ENCODE measurements at regions not wholly inside any gene's neighbourhood (a gene's known extent, or its start where the extent isn't known, plus 50 kb on each side); places are given as distances from the start of the nearest gene placed in this dataset.
A peak's percentile ranks its signal among the peaks of the same experiment; 100 is the strongest.

- Histone ChIP-seq H3K36me3 (replicated peaks in 1 of 2) (no peaks in the 10 kb centered on the region), H3K27me3 (no peaks in the 10 kb centered on the region), H3K4me1 (replicated peaks in 1 of 2) (no peaks in the 10 kb centered on the region), H3K9me3 (replicated peaks in 1 of 3) (no peaks in the 10 kb centered on the region), H3K4me3 (no peak overlapping the region), H3K27ac (no peak overlapping the region)
- WGBS, 4 donors = 90 to 100% (median 93%) methylated on average over 2 of the region's 2 CpGs
- DNase-seq = peak in 1 of 7 donors; percentile 23
- TF ChIP-seq CTCF (IDR thresholded peaks at IDR 0.05) = no peak
- no peak for TF ChIP-seq POLR2A (IDR thresholded peaks at IDR 0.05)
- intact Hi-C loops (cut with DNase I) = no loop called here
Measured at GRCh38 chr19:30315159-30315558, 57.0 kb upstream of the ZNF536 start.

- TF ChIP-seq POLR2A (IDR thresholded peaks at IDR 0.05) = no peak
- no peak for TF ChIP-seq CTCF (IDR thresholded peaks at IDR 0.05)
- H3K27ac ChIP-seq = no peak overlapping the region
- H3K4me3 ChIP-seq = no peak overlapping the region
- H3K4me1 ChIP-seq (replicated peaks in 1 of 2) = no peaks in the 10 kb centered on the region
- 94 to 99% (median 97%) methylated on average over 4 of the region's 4 CpGs for WGBS, 4 donors
- no peaks in the 10 kb centered on the region for H3K36me3 ChIP-seq (replicated peaks in 1 of 2)
- no peaks in the 10 kb centered on the region for H3K9me3 ChIP-seq (replicated peaks in 1 of 3)
- H3K27me3 ChIP-seq = no peaks in the 10 kb centered on the region
- no peak for DNase-seq
- intact Hi-C loops (cut with DNase I) = no loop called here
Measured at GRCh38 chr19:30316000-30316491, 56.1 kb upstream of the ZNF536 start.

GRCh38 chr19:30316560-30317106 is 55.6 kb upstream of the ZNF536 start:
- TF ChIP-seq POLR2A (IDR thresholded peaks at IDR 0.05) (no peak), CTCF (IDR thresholded peaks at IDR 0.05) (no peak)

GRCh38 chr19:30317403-30317802 is 54.8 kb upstream of the ZNF536 start:
- H3K27me3 ChIP-seq = no peaks in the 10 kb centered on the region
- TF ChIP-seq CTCF (IDR thresholded peaks at IDR 0.05) (no peak), POLR2A (IDR thresholded peaks at IDR 0.05) (no peak)
- no peaks in the 10 kb centered on the region for H3K36me3 ChIP-seq (replicated peaks in 1 of 2)
- no peak overlapping the region for H3K4me3 ChIP-seq
- no peak overlapping the region for H3K27ac ChIP-seq
- WGBS, 4 donors = 85 to 92% (median 87%) methylated on average over 7 of the region's 7 CpGs
- DNase-seq = peak in 1 of 7 donors; percentile 15
- intact Hi-C loops (cut with DNase I) = no loop called here
- no peaks in the 10 kb centered on the region for H3K4me1 ChIP-seq (replicated peaks in 1 of 2)
- no peaks in the 10 kb centered on the region for H3K9me3 ChIP-seq (replicated peaks in 1 of 3)

More at GRCh38 chr19:30316560-30317106, 55.6 kb upstream of the ZNF536 start:
- no peak overlapping the region for H3K27ac ChIP-seq
- no peaks in the 10 kb centered on the region for H3K9me3 ChIP-seq (replicated peaks in 1 of 3)
- H3K4me3 ChIP-seq = no peak overlapping the region
- no peaks in the 10 kb centered on the region for H3K27me3 ChIP-seq
- no peaks in the 10 kb centered on the region for H3K36me3 ChIP-seq (replicated peaks in 1 of 2)
- WGBS, 4 donors = 91 to 94% (median 92%) methylated on average over 4 to 6 of the region's 6 CpGs
- DNase-seq = no peak
- intact Hi-C loops (cut with DNase I) = no loop called here
- no peaks in the 10 kb centered on the region for H3K4me1 ChIP-seq (replicated peaks in 1 of 2)
